Kidney epithelial cell (primary cell): ENCODE measurements at regions not wholly inside any gene's neighbourhood (a gene's known extent, or its start where the extent isn't known, plus 50 kb on each side); places are given as distances from the start of the nearest gene placed in this dataset.
"Not testable (repeated sequence)": the region's sequence is repeated elsewhere in the genome, so short reads cannot be mapped to it uniquely, and the experiment has no call there.

Experiments used
- DNase-seq: peaks from one replicate; pipeline ENCODE4 v3.0.0-alpha.2; 2010; ENCODE audit warnings: low read depth
- H3K27me3 ChIP-seq: 2 replicates; pipeline ENCODE4 v1.6.0; 2011; ENCODE audit warnings: low read length; ENCODE audit not compliant: control insufficient read depth, insufficient read depth
- H3K36me3 ChIP-seq: 2 replicates; pipeline ENCODE4 v1.5.1; 2011; ENCODE audit warnings: low read length; ENCODE audit not compliant: control insufficient read depth, insufficient read depth
- H3K4me3 ChIP-seq: 2 replicates; pipeline ENCODE4 v1.5.1; 2011; ENCODE audit warnings: low read depth, mild to moderate bottlenecking, control low read depth, low read length
- TF ChIP-seq, protein P1 (sequence below): IDR thresholded peaks from 2 replicates; pipeline ENCODE4 v1.5.1; 2011; ENCODE audit warnings: mild to moderate bottlenecking, moderate library complexity, low read length, control low read depth, inconsistent platforms; ENCODE audit not compliant: insufficient read depth, poor library complexity, severe bottlenecking

DNA sequence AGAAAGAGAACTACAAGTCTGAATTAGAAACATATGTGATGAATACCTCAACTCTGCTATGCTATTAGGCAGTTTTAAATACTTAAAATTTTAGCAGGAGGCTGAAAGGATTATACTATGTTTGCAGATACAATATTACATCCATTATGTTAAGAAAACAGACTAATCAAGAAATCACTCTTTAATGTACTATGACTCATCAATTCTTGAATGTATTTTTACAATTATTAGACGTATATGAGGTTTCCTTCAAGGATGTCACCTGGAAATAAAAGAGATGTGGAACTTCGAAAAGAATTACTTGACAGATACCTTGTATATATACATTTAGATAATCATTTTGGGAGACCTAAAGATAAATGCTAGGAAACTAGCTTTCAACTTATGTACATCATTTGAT, 835.6 kb upstream of the MIR17HG start:
- TF ChIP-seq, protein P1, sequence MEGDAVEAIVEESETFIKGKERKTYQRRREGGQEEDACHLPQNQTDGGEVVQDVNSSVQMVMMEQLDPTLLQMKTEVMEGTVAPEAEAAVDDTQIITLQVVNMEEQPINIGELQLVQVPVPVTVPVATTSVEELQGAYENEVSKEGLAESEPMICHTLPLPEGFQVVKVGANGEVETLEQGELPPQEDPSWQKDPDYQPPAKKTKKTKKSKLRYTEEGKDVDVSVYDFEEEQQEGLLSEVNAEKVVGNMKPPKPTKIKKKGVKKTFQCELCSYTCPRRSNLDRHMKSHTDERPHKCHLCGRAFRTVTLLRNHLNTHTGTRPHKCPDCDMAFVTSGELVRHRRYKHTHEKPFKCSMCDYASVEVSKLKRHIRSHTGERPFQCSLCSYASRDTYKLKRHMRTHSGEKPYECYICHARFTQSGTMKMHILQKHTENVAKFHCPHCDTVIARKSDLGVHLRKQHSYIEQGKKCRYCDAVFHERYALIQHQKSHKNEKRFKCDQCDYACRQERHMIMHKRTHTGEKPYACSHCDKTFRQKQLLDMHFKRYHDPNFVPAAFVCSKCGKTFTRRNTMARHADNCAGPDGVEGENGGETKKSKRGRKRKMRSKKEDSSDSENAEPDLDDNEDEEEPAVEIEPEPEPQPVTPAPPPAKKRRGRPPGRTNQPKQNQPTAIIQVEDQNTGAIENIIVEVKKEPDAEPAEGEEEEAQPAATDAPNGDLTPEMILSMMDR: no peak
- DNase-seq: no peak
- Histone ChIP-seq H3K27me3 (no peaks in the 10 kb centered on the region), H3K4me3 (no peak overlapping the region), H3K36me3 (no peaks in the 10 kb centered on the region)

DNA sequence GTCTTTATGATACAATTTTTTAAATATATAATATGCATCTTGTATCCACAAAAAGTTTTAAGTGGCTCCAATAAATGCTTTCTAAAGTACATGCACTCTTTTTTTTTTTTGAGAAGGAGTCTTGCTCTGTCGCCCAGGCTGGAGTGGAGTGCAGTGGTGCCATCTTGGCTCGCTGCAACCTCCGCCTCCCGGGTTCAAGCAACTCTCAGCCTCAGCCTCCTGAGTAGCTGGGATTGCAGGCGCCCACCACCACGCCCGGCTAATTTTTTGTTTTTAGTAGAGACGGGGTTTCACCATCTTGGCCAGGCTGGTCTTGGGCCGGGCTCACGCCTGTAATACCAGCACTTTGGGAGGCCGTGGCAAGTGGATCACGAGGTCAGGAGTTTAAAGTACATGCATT, 832.8 kb upstream of the MIR17HG start:
- DNase-seq, H3K4me3 ChIP-seq, H3K27me3 ChIP-seq, H3K36me3 ChIP-seq: not testable (repeated sequence)

DNA sequence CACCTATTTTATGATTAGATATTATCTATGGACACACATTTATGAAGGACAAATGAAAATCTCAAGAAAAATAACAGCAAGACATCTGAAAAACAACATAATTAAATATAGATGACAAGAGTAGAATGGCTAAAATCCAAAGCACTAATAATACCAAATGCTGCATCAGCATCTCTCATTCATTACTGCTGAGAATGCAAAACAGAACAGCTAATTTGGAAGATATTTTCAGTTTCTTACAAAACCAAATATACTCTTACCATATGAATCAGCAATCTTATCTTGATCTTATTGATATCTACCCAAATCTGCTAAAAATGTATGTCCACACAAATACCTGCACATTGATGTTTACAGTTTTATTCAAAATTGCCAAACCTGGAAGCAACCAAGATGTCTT, 829.1 kb upstream of the MIR17HG start:
- no peak overlapping the region for H3K4me3 ChIP-seq

DNA sequence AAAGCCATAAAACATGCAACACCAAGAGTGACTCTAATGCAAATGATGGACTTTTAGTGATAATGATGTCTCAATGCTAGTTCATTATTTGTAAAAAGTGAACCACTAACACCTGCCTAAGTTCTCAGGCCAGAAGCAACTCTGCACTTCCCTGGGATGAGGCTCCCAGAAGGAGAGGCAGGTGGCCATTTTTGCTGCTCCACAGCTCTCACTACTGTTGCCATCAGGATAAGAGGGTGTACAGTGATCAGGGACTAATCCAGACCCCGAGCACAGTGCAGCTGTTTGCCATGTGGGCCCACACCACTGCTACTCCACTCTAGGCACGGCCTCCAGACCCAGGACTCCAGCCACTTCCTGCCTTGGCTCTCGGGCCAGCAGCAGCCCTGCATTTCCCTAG, 828.3 kb upstream of the MIR17HG start:
- DNase-seq: no peak
- Histone ChIP-seq H3K4me3 (no peak overlapping the region), H3K27me3 (no peaks in the 10 kb centered on the region), H3K36me3 (no peaks in the 10 kb centered on the region)
- TF ChIP-seq, protein P1: no peak

More for the DNA sequence above, 829.1 kb upstream of the MIR17HG start:
- Histone ChIP-seq H3K27me3 (no peaks in the 10 kb centered on the region), H3K36me3 (no peaks in the 10 kb centered on the region)
- TF ChIP-seq, protein P1: no peak
- DNase-seq: no peak

DNA sequence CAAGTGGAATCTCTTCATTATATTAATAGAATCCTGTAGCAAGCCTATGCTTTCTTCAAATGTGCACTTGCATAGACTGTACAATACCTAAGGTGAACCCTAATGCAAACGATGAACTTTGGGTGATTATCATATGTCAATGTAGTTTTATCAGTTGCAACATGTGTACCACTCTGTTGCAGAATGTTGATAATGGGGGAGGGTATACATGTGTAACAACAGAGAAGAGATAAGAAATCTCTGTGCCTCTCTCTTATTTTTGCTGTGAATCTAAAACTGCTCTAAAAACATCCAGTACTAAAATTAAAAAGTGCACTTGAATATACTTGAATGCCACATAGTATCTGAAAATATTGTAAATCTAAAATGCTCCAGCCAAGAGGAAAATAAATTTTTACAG, 820.8 kb upstream of the MIR17HG start:
- TF ChIP-seq, protein P1: no peak
- Histone ChIP-seq H3K4me3 (no peak overlapping the region), H3K36me3 (no peaks in the 10 kb centered on the region), H3K27me3 (no peaks in the 10 kb centered on the region)
- no peak for DNase-seq

DNA sequence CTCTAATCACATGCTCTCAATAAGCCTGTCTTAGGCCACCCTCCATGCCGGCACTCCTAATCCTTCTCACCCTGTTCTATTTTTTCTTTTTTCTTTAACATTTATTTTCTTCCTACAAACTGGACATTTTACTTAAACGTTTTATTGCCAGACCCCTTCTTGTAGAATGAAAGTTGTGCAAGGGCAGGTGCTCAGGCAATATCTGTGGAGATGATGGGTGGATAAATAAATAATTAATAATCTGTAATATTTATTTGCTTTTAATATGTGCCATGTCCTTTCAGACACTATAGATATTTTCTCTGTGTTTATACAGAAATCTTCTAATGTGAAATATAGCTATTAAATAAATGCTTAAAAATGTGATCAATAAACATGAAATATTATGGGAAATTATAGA, 815.7 kb upstream of the MIR17HG start:
- no peaks in the 10 kb centered on the region for H3K27me3 ChIP-seq
- no peak overlapping the region for H3K4me3 ChIP-seq
- H3K36me3 ChIP-seq: no peaks in the 10 kb centered on the region
- TF ChIP-seq, protein P1: no peak
- DNase-seq: no peak
